ENCODE measurements at regions not wholly inside any gene's neighbourhood (a gene's known extent, or its start where the extent isn't known, plus 50 kb on each side); places are given as distances from the start of the nearest gene placed in this dataset.
"Not testable (repeated sequence)": the region's sequence is repeated elsewhere in the genome, so short reads cannot be mapped to it uniquely, and the experiment has no call there.

- no peak overlapping the region for H3K27ac Mint-ChIP-seq
- no peak for ATAC-seq (replicated peaks)
- no peaks in the 10 kb centered on the region for H3K36me3 Mint-ChIP-seq
- no peak overlapping the region for H3K4me3 Mint-ChIP-seq
- H3K4me1 Mint-ChIP-seq: peaks cover 0 to 4% of the 10 kb centered on the region in 2 donors
- no peak for DNase-seq
- H3K9me3 Mint-ChIP-seq: peaks cover 0 to 2% of the 10 kb centered on the region in 2 donors
- peaks cover 0 to 17% of the 10 kb centered on the region in 2 donors for H3K27me3 Mint-ChIP-seq
These were observed 201.9 kb upstream of the SESN3 start for GRCh38 chr11:95432714-95433503.

- H3K4me1 Mint-ChIP-seq: peaks cover 0 to 4% of the 10 kb centered on the region in 2 donors
- no peak overlapping the region for H3K27ac Mint-ChIP-seq
- H3K36me3 Mint-ChIP-seq: no peaks in the 10 kb centered on the region
These were observed 198.4 kb upstream of the SESN3 start for GRCh38 chr11:95429376-95429907.

GRCh38 chr11:95426823-95427462 lies 195.9 kb upstream of the SESN3 start:
- no peak for ATAC-seq (replicated peaks)
- no peak for DNase-seq
- Mint-ChIP-seq H3K27ac (no peak overlapping the region), H3K9me3 (no peaks in the 10 kb centered on the region), H3K36me3 (no peaks in the 10 kb centered on the region), H3K4me1 (no peaks in the 10 kb centered on the region), H3K27me3 (peaks cover 0 to 5% of the 10 kb centered on the region in 2 donors), H3K4me3 (no peak overlapping the region)

More at GRCh38 chr11:95429376-95429907, 198.4 kb upstream of the SESN3 start:
- no peak overlapping the region for H3K4me3 Mint-ChIP-seq
- peaks cover 5 to 7% of the 10 kb centered on the region in 2 donors for H3K27me3 Mint-ChIP-seq
- H3K9me3 Mint-ChIP-seq: peaks cover 0 to 2% of the 10 kb centered on the region in 2 donors
- DNase-seq (no peak), ATAC-seq (replicated peaks) (no peak)

- Mint-ChIP-seq H3K4me3 (no peak overlapping the region), H3K4me1 (peaks cover 0 to 2% of the 10 kb centered on the region in 2 donors), H3K9me3 (no peaks in the 10 kb centered on the region), H3K36me3 (no peaks in the 10 kb centered on the region), H3K27me3 (no peaks in the 10 kb centered on the region), H3K27ac (no peak overlapping the region)
- ATAC-seq (replicated peaks) (no peak), DNase-seq (no peak)
These were observed 188.9 kb upstream of the SESN3 start for GRCh38 chr11:95419915-95420314.

- Mint-ChIP-seq H3K9me3 (no peaks in the 10 kb centered on the region), H3K4me3 (no peak overlapping the region), H3K36me3 (no peaks in the 10 kb centered on the region), H3K27ac (no peak overlapping the region), H3K4me1 (peaks cover 0 to 2% of the 10 kb centered on the region in 2 donors), H3K27me3 (no peaks in the 10 kb centered on the region)
- DNase-seq (no peak), ATAC-seq (replicated peaks) (no peak)
These were observed 187.9 kb upstream of the SESN3 start for GRCh38 chr11:95418916-95419315.

GRCh38 chr11:95417832-95418231 lies 186.8 kb upstream of the SESN3 start:
- Mint-ChIP-seq H3K4me3 (no peak overlapping the region), H3K9me3 (no peaks in the 10 kb centered on the region), H3K36me3 (no peaks in the 10 kb centered on the region), H3K27me3 (no peaks in the 10 kb centered on the region), H3K27ac (no peak overlapping the region), H3K4me1 (peaks cover 0 to 2% of the 10 kb centered on the region in 2 donors)
- ATAC-seq (replicated peaks) (no peak), DNase-seq (no peak)

- peaks cover 0 to 2% of the 10 kb centered on the region in 2 donors for H3K9me3 Mint-ChIP-seq
- H3K27ac Mint-ChIP-seq: no peak overlapping the region
- DNase-seq (no peak), ATAC-seq (replicated peaks) (no peak)
- H3K4me1 Mint-ChIP-seq: peaks cover 2 to 3% of the 10 kb centered on the region in 2 donors
- no peaks in the 10 kb centered on the region for H3K27me3 Mint-ChIP-seq
- no peak overlapping the region for H3K4me3 Mint-ChIP-seq
- no peaks in the 10 kb centered on the region for H3K36me3 Mint-ChIP-seq
These were observed 184.9 kb upstream of the SESN3 start for GRCh38 chr11:95415837-95416304.

- H3K27me3 Mint-ChIP-seq: peaks cover 0 to 2% of the 10 kb centered on the region in 2 donors
- no peak overlapping the region for H3K27ac Mint-ChIP-seq
- ATAC-seq (replicated peaks) (no peak), DNase-seq (no peak)
- H3K4me1 Mint-ChIP-seq: peaks cover 2 to 5% of the 10 kb centered on the region in 2 donors
- no peaks in the 10 kb centered on the region for H3K36me3 Mint-ChIP-seq
- peaks cover 0 to 2% of the 10 kb centered on the region in 2 donors for H3K9me3 Mint-ChIP-seq
- H3K4me3 Mint-ChIP-seq: no peak overlapping the region
These were observed 183.2 kb upstream of the SESN3 start for GRCh38 chr11:95414217-95414616.

GRCh38 chr11:95413761-95414160 lies 182.8 kb upstream of the SESN3 start:
- no peak for DNase-seq
- ATAC-seq (replicated peaks): no peak
- H3K36me3 Mint-ChIP-seq: no peaks in the 10 kb centered on the region
- no peak overlapping the region for H3K4me3 Mint-ChIP-seq
- peaks cover 0 to 3% of the 10 kb centered on the region in 2 donors for H3K9me3 Mint-ChIP-seq
- peaks cover 0 to 5% of the 10 kb centered on the region in 2 donors for H3K27me3 Mint-ChIP-seq
- peaks cover 2 to 5% of the 10 kb centered on the region in 2 donors for H3K4me1 Mint-ChIP-seq
- no peak overlapping the region for H3K27ac Mint-ChIP-seq

GRCh38 chr11:95413021-95413420 lies 182.0 kb upstream of the SESN3 start:
- Mint-ChIP-seq H3K4me3 (no peak overlapping the region), H3K27ac (no peak overlapping the region), H3K9me3 (peaks cover 0 to 3% of the 10 kb centered on the region in 2 donors), H3K27me3 (peaks cover 0 to 5% of the 10 kb centered on the region in 2 donors), H3K4me1 (peaks cover 2 to 5% of the 10 kb centered on the region in 2 donors), H3K36me3 (no peaks in the 10 kb centered on the region)
- DNase-seq: no peak
- ATAC-seq (replicated peaks): no peak

GRCh38 chr11:95412074-95412473 lies 181.1 kb upstream of the SESN3 start:
- ATAC-seq (replicated peaks): no peak
- Mint-ChIP-seq H3K27ac (no peak overlapping the region), H3K36me3 (no peaks in the 10 kb centered on the region), H3K4me1 (peaks cover 2 to 5% of the 10 kb centered on the region in 2 donors), H3K9me3 (peaks cover 0 to 3% of the 10 kb centered on the region in 2 donors), H3K27me3 (peaks cover 0 to 5% of the 10 kb centered on the region in 2 donors), H3K4me3 (no peak overlapping the region)
- DNase-seq: no peak

GRCh38 chr11:95410707-95411106 lies 179.7 kb upstream of the SESN3 start:
- DNase-seq; H3K4me3 Mint-ChIP-seq; ATAC-seq (replicated peaks); H3K36me3 Mint-ChIP-seq; H3K27ac Mint-ChIP-seq; H3K4me1 Mint-ChIP-seq; H3K27me3 Mint-ChIP-seq; H3K9me3 Mint-ChIP-seq: not testable (repeated sequence)

- DNase-seq (no peak), ATAC-seq (replicated peaks) (no peak)
- H3K9me3 Mint-ChIP-seq: peaks cover 3 to 4% of the 10 kb centered on the region in 2 donors
- peaks cover 0 to 5% of the 10 kb centered on the region in 2 donors for H3K27me3 Mint-ChIP-seq
- no peak overlapping the region for H3K4me3 Mint-ChIP-seq
- no peak overlapping the region for H3K27ac Mint-ChIP-seq
- no peaks in the 10 kb centered on the region for H3K36me3 Mint-ChIP-seq
- peaks cover 12 to 15% of the 10 kb centered on the region in 2 donors for H3K4me1 Mint-ChIP-seq
These were observed 175.3 kb upstream of the SESN3 start for GRCh38 chr11:95406271-95406670.

GRCh38 chr11:95404370-95404769 lies 173.4 kb upstream of the SESN3 start:
- Mint-ChIP-seq H3K9me3 (peaks cover 3 to 4% of the 10 kb centered on the region in 2 donors), H3K4me3 (no peak overlapping the region), H3K4me1 (peaks cover 10 to 11% of the 10 kb centered on the region in 2 donors), H3K27me3 (peaks cover 0 to 4% of the 10 kb centered on the region in 2 donors), H3K36me3 (no peaks in the 10 kb centered on the region), H3K27ac (no peak overlapping the region)
- peak; percentile 6 for DNase-seq
- peak; percentile 57 to 81 for ATAC-seq (replicated peaks)
